HG02678 (cell line): ENCODE measurements at regions not wholly inside any gene's neighbourhood (a gene's known extent, or its start where the extent isn't known, plus 50 kb on each side); places are given as distances from the start of the nearest gene placed in this dataset.
"Not testable (repeated sequence)": the region's sequence is repeated elsewhere in the genome, so short reads cannot be mapped to it uniquely, and the experiment has no call there.

Experiments
- ATAC-seq: cut with Tn5 transposase; IDR thresholded peaks from one replicate; pipeline ENCODE4 v1.9.1; 2021; ENCODE audit warnings: mild to moderate bottlenecking, moderate library complexity; ENCODE audit not compliant: unreplicated experiment

DNA sequence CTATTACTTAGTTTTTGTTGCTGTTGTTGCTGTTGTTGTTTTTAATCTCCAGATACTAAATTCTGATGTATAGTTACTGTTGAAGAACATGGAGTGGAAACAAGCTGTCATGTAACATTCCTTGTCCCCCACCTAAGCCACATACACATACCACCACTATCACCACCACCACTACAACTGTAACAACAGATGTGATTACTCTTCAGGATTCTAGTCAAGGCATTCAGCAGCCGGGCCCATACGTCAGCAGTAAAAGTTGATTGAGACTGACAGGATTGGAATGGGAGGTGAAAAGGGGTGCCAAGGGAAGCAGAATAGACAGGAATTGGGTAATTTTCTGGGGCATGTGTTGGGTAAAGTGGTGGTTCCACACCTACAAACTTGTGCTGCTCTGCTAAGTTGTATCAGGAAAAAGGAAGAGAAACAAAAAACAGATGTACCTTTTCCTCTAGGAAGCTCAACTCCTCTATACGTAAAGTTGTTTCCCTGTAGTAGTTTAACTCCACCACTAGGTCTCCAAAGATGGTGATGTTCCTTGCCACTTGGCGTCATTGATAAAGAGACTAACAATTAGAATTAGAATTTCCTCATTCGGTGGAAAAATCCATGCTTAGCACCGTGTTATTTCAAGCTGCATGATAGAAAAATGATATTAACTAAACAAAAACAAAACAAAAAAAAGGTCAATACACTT is 138.6 kb downstream of the ARRDC3 start:
- no peak for ATAC-seq

DNA sequence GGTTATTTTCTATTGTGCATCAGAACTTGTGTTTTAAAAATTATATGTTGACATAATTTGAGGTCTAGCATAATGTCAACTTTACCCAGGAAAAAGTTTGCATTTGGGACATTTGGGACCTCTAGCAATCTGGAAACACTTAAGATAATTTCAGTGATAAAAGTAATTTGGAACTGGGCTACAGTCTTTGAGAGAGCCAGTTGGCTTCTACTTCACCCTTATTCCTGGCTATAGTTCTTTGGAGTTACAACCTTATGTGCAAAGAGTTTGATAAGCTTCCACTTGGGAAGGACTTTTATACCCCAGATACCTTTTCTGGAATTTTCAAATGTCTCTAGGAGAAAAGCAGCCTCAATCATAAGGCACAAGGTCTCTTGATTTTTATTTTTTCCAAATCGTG is 139.3 kb downstream of the ARRDC3 start:
- ATAC-seq = no peak

DNA sequence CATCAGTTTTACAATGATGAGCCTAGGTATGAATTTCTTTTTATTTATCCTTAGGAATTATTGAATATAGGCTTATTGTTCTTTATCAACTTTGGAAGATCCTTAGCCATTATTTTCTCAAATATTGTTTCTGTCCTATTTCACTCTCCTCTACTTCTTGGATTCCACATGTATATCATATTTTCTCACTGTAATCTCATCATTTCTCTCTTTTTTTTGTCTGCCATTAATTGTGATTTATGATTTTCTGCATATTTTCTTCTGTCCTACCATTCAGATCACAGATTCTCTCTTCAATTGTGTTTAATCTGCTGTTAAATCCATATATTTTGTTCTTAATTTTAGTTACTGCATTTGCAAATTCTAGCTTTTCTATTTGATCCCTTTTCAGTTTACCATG is 139.8 kb downstream of the ARRDC3 start:
- no peak for ATAC-seq

- ATAC-seq = not testable (repeated sequence)
Measured at GRCh38 chr5:91241460-91241859, 141.7 kb downstream of the ARRDC3 start.

GRCh38 chr5:91240175-91240574 is 142.9 kb downstream of the ARRDC3 start:
- no peak for ATAC-seq

DNA sequence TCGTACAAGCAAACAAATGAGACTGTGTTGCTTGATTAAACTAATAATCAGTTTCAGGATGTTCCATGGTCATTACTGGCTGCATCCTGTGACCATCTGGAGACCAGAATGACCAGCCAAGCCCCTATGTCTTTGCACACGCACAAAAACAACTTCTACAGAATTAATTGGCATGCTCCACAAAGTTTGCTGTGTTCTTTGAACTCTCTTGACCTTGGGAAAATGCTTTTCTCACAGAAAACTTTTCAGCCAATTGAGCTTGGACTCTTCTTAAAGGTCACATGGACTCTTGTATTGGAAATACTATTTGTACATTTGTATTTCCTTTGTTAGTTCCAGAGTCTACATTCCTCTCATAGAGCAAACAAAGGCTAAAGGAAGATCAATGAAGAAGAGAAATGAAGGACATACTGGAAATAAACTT is 147.8 kb downstream of the ARRDC3 start:
- no peak for ATAC-seq

DNA sequence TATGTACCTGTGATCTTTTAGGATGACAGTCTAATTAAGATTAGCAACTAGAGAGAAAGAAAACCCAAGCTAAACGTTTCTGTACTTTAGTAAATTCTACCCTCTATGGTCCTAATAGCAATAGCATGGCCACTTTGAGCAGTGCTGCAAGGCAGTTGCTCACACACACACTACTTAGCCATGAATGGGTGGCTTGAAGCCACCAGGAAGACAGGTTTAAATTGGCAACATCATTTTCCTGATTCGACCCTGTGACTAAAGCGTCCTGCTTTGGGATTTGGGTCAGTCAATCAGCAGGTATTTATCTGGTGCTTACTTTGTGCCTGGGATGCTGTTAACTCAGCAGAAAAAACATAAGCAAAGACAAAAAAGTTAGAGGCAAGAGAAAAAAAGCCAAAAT is 150.6 kb downstream of the ARRDC3 start:
- ATAC-seq = no peak

DNA sequence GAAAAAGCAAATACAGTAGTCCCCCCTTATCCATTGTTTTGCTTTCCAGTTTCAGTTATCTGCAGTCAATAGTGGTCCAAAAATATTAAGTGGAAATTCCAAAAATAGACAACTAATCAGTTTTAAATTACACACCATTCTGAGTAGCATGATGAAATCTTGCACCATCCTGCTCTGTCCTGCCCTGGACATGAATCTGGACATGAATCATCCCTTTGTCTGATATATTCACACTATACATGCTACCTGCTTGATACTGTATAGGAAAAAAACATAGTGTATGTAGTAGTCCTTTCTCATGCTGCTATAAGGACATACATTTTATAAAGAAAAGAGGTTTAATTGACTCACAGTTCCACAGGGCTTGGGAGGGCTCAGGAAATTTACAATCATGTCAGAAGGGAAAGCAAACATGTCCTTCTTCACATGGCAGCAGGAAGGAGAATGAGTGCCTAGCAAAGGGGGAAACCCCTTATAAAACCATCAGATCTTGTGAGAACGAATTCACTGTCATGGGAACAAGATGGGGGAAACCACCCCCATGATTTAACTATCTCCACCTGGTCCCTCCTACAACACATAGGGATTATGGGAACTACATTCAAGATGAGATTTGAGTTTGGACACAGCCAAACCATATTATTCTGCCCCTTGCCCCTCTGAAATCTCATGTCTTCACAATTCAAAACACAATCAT is 153.9 kb downstream of the ARRDC3 start:
- no peak for ATAC-seq

DNA sequence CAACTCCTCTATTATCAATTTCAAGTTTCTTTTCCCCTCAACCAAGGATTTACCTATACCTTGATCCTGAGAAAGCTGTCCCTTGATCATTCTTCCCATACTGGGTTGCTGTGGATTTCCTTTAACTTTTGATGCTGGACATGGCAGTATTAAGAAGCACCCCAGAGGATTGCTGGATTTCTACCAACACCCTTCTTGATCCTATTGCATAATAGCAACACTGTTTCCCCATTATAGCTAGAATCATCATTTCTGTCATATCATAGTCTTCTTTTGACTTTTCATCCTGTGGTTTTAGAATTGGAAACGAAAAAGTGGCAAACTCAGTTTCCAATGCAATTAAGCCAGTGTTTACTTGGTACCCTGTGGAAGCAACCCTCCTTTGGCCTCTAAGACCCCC is 154.9 kb downstream of the ARRDC3 start:
- ATAC-seq = no peak

DNA sequence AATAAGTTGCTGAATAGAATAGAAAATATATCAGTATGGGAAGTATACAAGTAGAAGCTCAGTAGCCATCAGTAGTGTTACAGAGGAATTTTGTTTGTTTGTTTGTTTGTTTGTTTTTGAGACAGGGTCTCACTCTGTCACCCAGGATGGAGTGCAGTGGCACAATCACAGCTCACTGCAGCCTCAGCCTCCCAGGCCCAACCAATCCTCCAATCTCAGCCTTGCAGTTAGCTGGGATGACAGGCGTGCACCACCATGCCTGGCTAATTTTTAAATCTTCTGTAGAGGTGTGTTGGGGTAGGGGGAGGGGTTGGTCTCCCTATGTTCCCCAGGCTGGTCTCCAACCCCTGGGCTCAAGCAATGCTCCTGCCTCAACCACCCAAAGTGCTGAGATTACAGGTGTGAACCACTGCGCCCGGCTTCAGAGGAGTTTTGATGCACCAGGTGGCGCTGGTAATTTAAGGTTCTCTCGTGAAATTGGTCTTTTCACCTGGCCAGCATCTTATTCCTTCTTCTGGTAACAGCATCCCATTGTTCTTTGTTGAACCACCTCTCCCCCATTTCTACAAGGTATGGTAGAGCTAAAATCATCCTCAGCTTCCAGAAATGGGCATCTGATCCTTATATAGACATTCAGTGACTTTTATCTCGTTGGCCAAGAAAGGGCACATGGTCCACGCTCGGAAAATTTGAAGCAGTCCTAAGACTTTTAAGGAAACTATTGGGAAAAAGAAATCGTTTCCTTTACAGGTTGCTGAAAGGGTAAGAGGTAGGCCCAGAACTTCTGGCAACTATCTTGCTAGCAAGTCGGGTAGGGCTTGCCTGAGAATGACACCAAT is 157.1 kb downstream of the ARRDC3 start:
- peak; percentile 83 for ATAC-seq

- ATAC-seq = no peak
Measured at GRCh38 chr5:91224969-91225368, 158.1 kb downstream of the ARRDC3 start.

GRCh38 chr5:91224456-91224855 is 158.7 kb downstream of the ARRDC3 start:
- no peak for ATAC-seq

DNA sequence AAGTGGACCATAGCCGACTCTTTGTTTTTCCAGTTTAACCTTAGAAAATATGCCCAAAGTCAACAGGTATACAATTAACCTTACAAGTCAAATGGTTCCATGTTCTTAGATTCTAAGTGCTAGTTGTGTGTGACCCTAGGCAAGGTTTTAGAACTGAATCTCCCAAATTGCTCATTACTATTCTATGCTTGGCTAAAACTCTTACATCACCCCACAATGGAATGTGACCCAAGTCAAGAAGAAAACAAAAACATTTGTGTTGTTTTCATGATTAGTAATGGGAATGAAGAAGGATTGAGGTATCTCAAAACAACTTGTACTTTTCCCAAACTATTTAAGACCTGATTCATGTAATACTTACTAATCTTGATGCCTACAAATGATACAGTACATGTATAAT is 159.2 kb downstream of the ARRDC3 start:
- ATAC-seq = no peak

GRCh38 chr5:91222482-91222881 is 160.6 kb downstream of the ARRDC3 start:
- no peak for ATAC-seq

DNA sequence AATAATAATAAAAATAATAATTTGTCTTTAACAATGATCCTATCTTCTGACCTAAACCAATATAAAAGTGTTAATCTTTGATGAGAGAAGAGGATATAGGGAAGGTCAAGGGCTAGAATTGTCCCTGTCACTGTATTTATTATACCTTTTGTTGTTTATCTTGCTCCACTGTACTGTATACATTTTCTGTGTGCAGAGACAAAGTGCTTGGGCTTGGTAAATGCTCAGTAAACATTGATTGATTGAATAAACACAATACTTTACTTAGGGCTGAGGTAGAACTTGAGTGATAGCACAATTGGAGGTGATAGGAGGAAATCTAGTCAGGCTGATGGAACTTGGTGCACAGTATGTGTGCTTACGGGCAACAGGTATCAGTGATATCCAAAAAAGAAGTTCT is 161.2 kb downstream of the ARRDC3 start:
- ATAC-seq = no peak

GRCh38 chr5:91219803-91220371 is 163.2 kb downstream of the ARRDC3 start:
- ATAC-seq = no peak

DNA sequence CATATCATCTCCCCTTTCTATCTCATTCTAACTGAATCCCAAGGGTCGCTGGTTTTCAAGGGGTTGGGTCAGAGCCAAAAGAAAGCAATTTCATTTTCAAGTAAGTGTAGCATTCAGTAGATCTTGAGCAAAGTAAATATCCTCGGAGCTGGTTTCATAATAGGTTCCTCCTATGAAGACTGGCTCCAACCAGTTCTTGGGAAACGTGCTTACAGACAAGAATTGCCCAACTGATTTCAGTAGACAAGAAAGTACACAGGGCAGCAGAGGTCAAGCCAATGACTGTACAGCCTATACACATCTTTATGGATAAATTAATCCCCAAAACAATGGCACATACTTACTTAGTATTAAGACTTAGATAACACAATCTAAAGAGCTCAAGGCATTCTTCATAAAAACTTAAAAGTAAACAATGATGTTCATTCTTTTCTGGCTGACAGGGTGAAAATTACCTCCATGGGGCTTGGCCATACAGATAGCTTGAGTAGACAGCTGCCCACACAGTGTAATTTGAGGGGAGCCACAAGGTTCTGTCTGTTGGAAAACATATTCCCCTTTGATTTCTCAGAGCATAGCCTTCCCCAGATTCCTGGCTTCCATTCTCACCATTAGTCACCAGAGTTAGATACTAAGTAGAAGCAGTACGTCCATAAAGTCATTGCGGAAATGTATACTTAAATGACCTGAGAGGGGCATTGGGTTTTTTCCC is 163.9 kb downstream of the ARRDC3 start:
- ATAC-seq = no peak

GRCh38 chr5:91217859-91218258 is 165.3 kb downstream of the ARRDC3 start:
- no peak for ATAC-seq

DNA sequence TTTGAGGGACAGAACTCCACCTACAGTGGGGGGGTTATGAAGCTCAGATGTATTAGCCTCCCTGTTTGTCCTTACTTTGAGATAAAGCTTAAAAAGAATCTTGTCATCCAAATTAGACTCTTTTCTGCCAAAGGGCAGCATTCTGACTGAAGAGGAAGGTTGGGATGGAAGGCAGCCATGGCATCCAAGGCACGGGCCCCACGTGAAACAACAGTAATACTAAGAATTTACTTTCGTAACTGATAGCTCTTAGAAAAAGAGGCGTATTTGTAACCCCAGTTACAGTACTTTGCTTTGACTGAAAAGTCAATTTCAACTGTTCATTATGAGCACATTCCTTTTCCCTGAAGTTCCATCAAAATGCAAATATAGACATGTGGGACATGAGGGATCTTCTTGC is 168.5 kb downstream of the ARRDC3 start:
- ATAC-seq = no peak
